Osteoblast (primary cell): ENCODE measurements at regions not wholly inside any gene's neighbourhood (a gene's known extent, or its start where the extent isn't known, plus 50 kb on each side); places are given as distances from the start of the nearest gene placed in this dataset.

Source experiments
- DNase-seq: peaks from one replicate; pipeline ENCODE4 v3.0.0; 2011; ENCODE audit warnings: low spot score, mixed read lengths; ENCODE audit not compliant: insufficient read length; ENCODE audit errors: missing footprints
- H2AFZ ChIP-seq: 2 replicates; pipeline ENCODE4 v1.6.0; 2011; ENCODE audit warnings: mild to moderate bottlenecking, low read length
- H3K27ac ChIP-seq: 2 replicates; pipeline ENCODE4 v1.5.1; 2011; ENCODE audit warnings: mild to moderate bottlenecking, low read depth, low read length, moderate library complexity
- H3K27me3 ChIP-seq: 2 replicates; pipeline ENCODE4 v1.6.0; 2012; ENCODE audit warnings: mild to moderate bottlenecking, control low read depth, inconsistent platforms, low read length, moderate library complexity; ENCODE audit not compliant: insufficient read depth
- H3K36me3 ChIP-seq: 2 replicates; pipeline ENCODE4 v1.5.1; 2011; ENCODE audit warnings: mild to moderate bottlenecking, low read length, control low read depth, moderate library complexity; ENCODE audit not compliant: insufficient read depth
- H3K4me1 ChIP-seq: 2 replicates; pipeline ENCODE4 v1.5.1; 2011; ENCODE audit warnings: mild to moderate bottlenecking, low read length, control low read depth, moderate library complexity; ENCODE audit not compliant: insufficient read depth
- H3K4me2 ChIP-seq: 2 replicates; pipeline ENCODE4 v1.6.0; 2011; ENCODE audit warnings: mild to moderate bottlenecking, low read length; ENCODE audit not compliant: insufficient read depth
- H3K4me3 ChIP-seq: fragments of 200-600 bp; sonication (generic); 3 replicates; pipeline ENCODE4 v1.5.1; 2012; ENCODE audit warnings: mild to moderate bottlenecking, low read length, inconsistent platforms; ENCODE audit not compliant: insufficient read depth
- H3K79me2 ChIP-seq: 2 replicates; pipeline ENCODE4 v1.6.0; 2012; ENCODE audit warnings: mild to moderate bottlenecking, low read length, control low read depth, inconsistent platforms; ENCODE audit not compliant: insufficient read depth
- H3K9me3 ChIP-seq: 2 replicates; pipeline ENCODE4 v1.5.1; 2011; ENCODE audit warnings: low read depth, low read length, control low read depth
- H4K20me1 ChIP-seq: 2 replicates; pipeline ENCODE4 v1.6.0; 2012; ENCODE audit warnings: mild to moderate bottlenecking, low read length, control low read depth; ENCODE audit not compliant: insufficient read depth
- TF ChIP-seq, protein P1 (sequence below): IDR thresholded peaks from 2 replicates; pipeline ENCODE4 v1.5.1; 2011; ENCODE audit warnings: mild to moderate bottlenecking, low read depth, low read length, moderate library complexity; ENCODE audit errors: extremely low read depth

DNA sequence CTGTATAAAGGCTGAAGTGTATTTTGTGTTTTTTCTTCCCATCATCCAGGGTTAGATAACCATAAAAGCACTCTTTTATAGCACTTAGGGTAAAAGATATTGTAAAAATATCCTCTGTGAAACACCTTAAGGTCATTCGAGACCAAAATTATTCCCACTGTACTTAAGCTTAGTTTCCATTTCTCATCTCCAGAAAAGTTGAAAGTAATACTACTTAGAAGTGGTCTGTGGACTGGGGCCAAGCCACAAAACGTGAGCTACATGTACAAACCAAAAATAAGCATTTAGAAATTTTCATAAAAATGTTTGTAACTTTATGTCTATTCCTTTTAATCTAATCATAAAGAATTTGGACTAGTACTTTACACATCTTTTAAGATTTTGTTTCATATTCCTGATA, 142.0 kb upstream of the NTM start:
- TF ChIP-seq, protein P1, sequence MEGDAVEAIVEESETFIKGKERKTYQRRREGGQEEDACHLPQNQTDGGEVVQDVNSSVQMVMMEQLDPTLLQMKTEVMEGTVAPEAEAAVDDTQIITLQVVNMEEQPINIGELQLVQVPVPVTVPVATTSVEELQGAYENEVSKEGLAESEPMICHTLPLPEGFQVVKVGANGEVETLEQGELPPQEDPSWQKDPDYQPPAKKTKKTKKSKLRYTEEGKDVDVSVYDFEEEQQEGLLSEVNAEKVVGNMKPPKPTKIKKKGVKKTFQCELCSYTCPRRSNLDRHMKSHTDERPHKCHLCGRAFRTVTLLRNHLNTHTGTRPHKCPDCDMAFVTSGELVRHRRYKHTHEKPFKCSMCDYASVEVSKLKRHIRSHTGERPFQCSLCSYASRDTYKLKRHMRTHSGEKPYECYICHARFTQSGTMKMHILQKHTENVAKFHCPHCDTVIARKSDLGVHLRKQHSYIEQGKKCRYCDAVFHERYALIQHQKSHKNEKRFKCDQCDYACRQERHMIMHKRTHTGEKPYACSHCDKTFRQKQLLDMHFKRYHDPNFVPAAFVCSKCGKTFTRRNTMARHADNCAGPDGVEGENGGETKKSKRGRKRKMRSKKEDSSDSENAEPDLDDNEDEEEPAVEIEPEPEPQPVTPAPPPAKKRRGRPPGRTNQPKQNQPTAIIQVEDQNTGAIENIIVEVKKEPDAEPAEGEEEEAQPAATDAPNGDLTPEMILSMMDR: no peak
- Histone ChIP-seq H3K36me3 (no peaks in the 10 kb centered on the region), H3K79me2 (no peaks in the 10 kb centered on the region), H2AFZ (no peak overlapping the region), H3K4me3 (no peak overlapping the region), H3K4me1 (no peaks in the 10 kb centered on the region), H3K9me3 (no peaks in the 10 kb centered on the region), H3K4me2 (no peak overlapping the region), H3K27me3 (no peaks in the 10 kb centered on the region), H3K27ac (no peak overlapping the region), H4K20me1 (no peaks in the 10 kb centered on the region)
- no peak for DNase-seq

DNA sequence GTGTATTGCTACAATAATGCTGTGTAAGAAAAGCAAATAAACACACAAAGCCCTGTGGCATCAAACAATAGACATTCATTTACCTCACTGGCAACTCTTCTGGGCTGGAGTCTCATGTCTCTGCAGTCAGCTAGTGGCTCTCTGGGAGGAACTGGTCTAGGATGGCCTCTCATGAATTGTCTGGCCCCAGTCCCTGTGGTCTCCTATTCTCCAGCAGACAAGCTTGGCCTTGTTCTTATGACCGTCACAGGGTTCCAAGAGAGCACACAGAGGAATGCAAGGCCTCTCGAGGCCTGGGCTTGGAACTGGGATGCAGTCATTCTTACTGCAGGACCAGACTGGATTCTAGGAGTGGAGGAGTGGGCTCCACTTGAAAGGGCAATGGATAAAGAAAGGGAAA, 141.2 kb upstream of the NTM start:
- Histone ChIP-seq H3K36me3 (no peaks in the 10 kb centered on the region), H3K4me1 (no peaks in the 10 kb centered on the region), H3K79me2 (no peaks in the 10 kb centered on the region), H3K4me3 (no peak overlapping the region), H4K20me1 (no peaks in the 10 kb centered on the region), H3K4me2 (no peak overlapping the region), H3K27me3 (no peaks in the 10 kb centered on the region), H3K27ac (no peak overlapping the region), H2AFZ (no peak overlapping the region), H3K9me3 (no peaks in the 10 kb centered on the region)
- no peak for DNase-seq
- TF ChIP-seq, protein P1: no peak

DNA sequence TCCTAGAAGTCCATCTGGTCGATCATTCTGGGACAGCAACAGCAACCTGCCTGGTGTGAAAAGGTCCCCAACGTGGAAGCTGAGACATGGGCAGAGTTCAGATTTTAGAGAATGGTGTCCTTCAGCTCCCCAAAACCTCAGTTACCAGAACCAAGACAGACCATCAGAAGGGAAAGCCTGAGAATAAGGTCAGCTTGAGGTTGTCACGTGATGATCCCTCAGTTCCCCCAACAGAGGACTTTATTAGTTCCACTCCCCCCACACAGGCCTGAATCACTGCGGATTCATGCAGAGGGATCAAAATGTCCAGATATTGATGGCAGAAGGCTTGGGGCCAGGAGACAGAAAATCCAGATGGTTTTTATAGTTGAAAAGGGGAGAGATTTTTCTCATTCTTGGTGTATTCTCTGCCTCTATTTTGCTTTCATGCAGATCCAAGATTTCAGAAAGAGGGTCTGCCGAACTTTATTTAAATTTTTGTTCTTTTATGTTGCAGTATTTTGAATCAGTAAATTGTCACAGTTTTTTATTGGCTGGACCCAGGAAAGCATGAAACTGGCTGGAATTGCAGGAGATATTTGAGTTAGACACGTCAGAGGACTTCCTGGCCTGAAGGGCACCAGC, 139.0 kb upstream of the NTM start:
- Histone ChIP-seq H2AFZ (no peak overlapping the region), H3K27me3 (no peaks in the 10 kb centered on the region), H3K4me3 (no peak overlapping the region), H3K27ac (no peak overlapping the region), H3K4me1 (no peaks in the 10 kb centered on the region), H3K79me2 (no peaks in the 10 kb centered on the region), H3K36me3 (no peaks in the 10 kb centered on the region), H3K9me3 (no peaks in the 10 kb centered on the region), H3K4me2 (no peak overlapping the region), H4K20me1 (no peaks in the 10 kb centered on the region)
- TF ChIP-seq, protein P1: no peak
- DNase-seq: no peak

DNA sequence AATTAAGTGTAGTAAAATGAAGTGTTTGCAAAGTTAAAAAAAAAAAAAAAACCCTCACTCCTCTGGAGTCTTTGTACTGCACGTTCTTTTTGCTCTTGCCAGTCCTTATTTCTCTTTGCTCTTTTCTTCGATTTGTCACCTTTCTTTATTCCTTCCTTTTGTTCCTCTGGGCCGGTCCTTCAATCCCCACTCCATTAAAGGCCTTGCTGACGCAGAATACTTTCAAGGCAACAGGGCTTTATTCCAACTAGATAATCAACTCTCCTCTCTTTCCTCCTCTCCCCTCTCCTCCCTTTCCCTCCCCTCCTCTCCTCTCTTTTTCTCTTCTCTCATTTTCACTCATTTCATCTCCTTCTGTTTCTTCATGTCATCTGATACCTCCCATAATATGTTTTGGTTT, 138.2 kb upstream of the NTM start:
- Histone ChIP-seq H3K4me2 (no peak overlapping the region), H3K27me3 (no peaks in the 10 kb centered on the region), H3K36me3 (no peaks in the 10 kb centered on the region), H4K20me1 (no peaks in the 10 kb centered on the region), H3K4me3 (no peak overlapping the region), H3K9me3 (no peaks in the 10 kb centered on the region), H3K4me1 (no peaks in the 10 kb centered on the region), H2AFZ (no peak overlapping the region), H3K79me2 (no peaks in the 10 kb centered on the region), H3K27ac (no peak overlapping the region)
- TF ChIP-seq, protein P1: no peak
- DNase-seq: no peak
